Hematopoietic multipotent progenitor cell treated with erythropoietin and hydrocortisone succinate and interleukin-3 and kit ligand, for 8 days (in vitro differentiated cells): ENCODE measurements at regions not wholly inside any gene's neighbourhood (a gene's known extent, or its start where the extent isn't known, plus 50 kb on each side); places are given as distances from the start of the nearest gene placed in this dataset.
"Not testable (repeated sequence)": the region's sequence is repeated elsewhere in the genome, so short reads cannot be mapped to it uniquely, and the experiment has no call there.

Experiments used
- DNase-seq: peaks from one replicate; pipeline ENCODE4 v3.0.0-alpha.2; 2015

GRCh38 chr12:33832900-33833299, 189.4 kb upstream of the ALG10 start:
- DNase-seq: no peak

DNA sequence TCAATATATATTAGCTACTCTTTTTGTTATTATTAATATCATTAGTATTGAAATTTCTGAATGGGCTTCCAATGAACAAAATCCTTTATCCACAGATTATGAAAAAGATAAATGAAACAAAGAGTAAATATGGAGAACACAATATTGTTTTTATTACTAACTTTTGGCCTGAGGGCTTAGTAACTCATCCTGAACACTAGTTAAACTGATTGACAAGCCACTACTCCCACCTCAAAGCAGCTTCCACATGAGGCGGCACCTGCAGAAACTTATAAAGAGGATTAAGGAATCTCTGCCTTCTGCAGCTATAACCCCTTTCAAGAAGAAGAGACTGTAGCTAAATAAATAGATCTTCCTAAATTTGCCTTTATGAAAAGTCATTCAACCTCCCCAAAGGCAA, 187.6 kb upstream of the ALG10 start:
- DNase-seq: no peak

- DNase-seq: no peak
These were observed 145.7 kb upstream of the ALG10 start for GRCh38 chr12:33876618-33877017.

DNA sequence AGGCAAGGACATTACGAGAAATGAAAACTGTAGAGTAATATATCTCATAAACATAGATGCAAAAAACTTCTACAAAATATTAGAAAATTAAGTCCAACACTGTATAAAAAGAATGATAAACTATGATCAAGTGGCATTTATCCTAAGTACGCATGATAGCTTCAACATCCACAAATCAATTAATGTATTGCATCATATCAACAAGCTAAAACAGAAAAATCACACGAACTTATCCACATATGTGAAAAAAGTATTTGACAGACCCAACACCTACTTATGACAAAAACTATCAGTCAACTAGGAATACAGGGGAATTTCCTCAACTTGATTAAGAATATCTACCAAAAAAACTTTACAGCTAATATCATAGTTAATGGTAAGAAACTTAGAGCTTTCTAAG, 129.9 kb upstream of the ALG10 start:
- DNase-seq: no peak

DNA sequence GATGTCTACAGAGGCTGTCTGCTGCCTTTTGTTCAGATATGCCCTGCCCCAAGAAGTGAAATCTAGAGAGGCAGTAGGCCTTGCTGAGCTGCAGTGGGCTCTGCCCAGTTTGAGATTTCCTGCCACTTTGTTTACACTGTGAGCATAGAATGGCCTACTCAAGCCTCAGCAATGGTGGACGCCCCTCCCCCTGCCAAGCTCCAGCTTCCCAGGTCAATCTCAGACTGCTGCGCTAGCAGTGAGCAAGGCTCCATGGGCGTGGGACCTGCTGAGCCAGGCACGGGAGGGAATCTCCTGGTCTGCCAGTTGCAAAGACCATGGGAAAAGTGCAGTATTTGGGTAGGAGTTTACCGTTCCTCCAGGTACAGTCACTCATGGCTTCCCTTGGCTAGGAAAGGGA, 101.8 kb upstream of the ALG10 start:
- DNase-seq: not testable (repeated sequence)

- DNase-seq: no peak
These were observed 96.2 kb upstream of the ALG10 start for GRCh38 chr12:33926095-33926494.

DNA sequence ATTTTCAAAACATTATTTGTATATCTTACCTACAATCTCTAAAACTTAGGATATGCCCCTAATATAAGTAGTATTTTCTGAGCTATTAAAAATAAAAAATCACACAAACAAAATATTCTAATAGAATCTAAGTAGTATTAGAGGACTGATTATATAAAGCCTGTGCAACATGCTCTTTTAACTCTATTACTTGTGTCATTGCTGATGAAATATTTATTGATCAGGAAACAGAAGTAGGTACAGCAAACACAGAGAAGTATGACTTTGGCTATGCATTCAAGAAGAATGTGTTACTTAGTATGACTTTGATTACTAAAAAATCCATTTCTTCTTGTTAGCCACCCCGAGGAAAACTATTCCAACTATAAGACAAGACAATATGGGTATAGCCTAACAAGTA, 84.6 kb upstream of the ALG10 start:
- not testable (repeated sequence) for DNase-seq

DNA sequence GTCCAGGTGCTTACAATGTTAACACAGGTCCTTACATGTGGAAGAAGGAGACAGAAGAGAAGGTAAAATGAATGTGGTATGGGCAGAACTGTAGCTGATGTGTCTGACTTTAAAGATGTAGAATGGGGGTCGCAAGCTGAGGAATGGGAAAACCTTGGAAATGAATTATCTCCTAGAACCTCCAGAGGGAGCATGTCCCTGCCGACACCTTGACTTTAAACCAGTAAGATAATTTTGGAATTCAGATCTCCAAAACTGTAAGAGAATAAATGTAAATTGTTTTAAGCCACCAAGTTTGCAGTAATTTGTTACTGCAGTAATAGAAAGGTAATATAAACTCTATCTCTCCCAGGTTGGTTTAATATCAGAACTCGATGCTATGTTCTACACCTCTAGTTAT, 80.1 kb upstream of the ALG10 start:
- DNase-seq: no peak

- DNase-seq: no peak
These were observed 77.4 kb upstream of the ALG10 start for GRCh38 chr12:33944703-33945437.

GRCh38 chr12:33945438-33945784, 76.9 kb upstream of the ALG10 start:
- DNase-seq: no peak

- not testable (repeated sequence) for DNase-seq
These were observed 56.1 kb upstream of the ALG10 start for GRCh38 chr12:33966219-33966618.

GRCh38 chr12:33967760-33968159, 54.5 kb upstream of the ALG10 start:
- no peak for DNase-seq
